Immature natural killer cell (primary cell): ENCODE measurements at regions not wholly inside any gene's neighbourhood (a gene's known extent, or its start where the extent isn't known, plus 50 kb on each side); places are given as distances from the start of the nearest gene placed in this dataset.
"Not testable (repeated sequence)": the region's sequence is repeated elsewhere in the genome, so short reads cannot be mapped to it uniquely, and the experiment has no call there.

Source experiments
- DNase-seq, 3 donors: peaks; one replicate each; pipeline ENCODE4 v3.0.0; 2022; ENCODE audit warnings: mixed read lengths in 1 of 3
- H3K27ac Mint-ChIP-seq, 6 donors: one replicate each; pipeline ENCODE4 v1.8.0; 2020; ENCODE audit warnings: mixed read lengths in 6 of 6, mild to moderate bottlenecking in 5 of 6, inconsistent platforms in 4 of 6, moderate library complexity in 3 of 6
- H3K27me3 Mint-ChIP-seq, 3 donors: one replicate each; pipeline ENCODE4 v1.8.0; 2020 to 2021; ENCODE audit warnings: low read depth in 3 of 3, mild to moderate bottlenecking in 3 of 3, mixed read lengths in 3 of 3, moderate library complexity in 3 of 3, inconsistent platforms in 1 of 3
- H3K36me3 Mint-ChIP-seq, 3 donors: one replicate each; pipeline ENCODE4 v1.8.0; 2020; ENCODE audit warnings: mixed read lengths in 3 of 3, inconsistent platforms in 2 of 3, mild to moderate bottlenecking in 2 of 3
- H3K4me1 Mint-ChIP-seq, 2 donors: one replicate each; pipeline ENCODE4 v1.8.0; 2020; ENCODE audit warnings: inconsistent platforms in 2 of 2, mild to moderate bottlenecking in 2 of 2, mixed read lengths in 2 of 2, moderate library complexity in 1 of 2
- H3K4me3 Mint-ChIP-seq, 5 donors: one replicate each; pipeline ENCODE4 v1.8.0; 2020; ENCODE audit warnings: mild to moderate bottlenecking in 5 of 5, mixed read lengths in 5 of 5, inconsistent platforms in 3 of 5, moderate library complexity in 3 of 5
- H3K9me3 Mint-ChIP-seq, 6 donors: one replicate each; pipeline ENCODE4 v1.8.0; 2020; ENCODE audit warnings: mild to moderate bottlenecking in 6 of 6, mixed read lengths in 6 of 6, inconsistent platforms in 4 of 6, moderate library complexity in 3 of 6

GRCh38 chr6:115873901-115874300 is 186.8 kb downstream of the FRK start:
- no peak overlapping the region for H3K27ac Mint-ChIP-seq
- no peak for DNase-seq
- H3K9me3 Mint-ChIP-seq: peaks cover 0 to 9% (median 2%) of the 10 kb centered on the region in 6 donors
- no peaks in the 10 kb centered on the region for H3K36me3 Mint-ChIP-seq
- H3K4me1 Mint-ChIP-seq: no peaks in the 10 kb centered on the region
- no peak overlapping the region for H3K4me3 Mint-ChIP-seq
- no peaks in the 10 kb centered on the region for H3K27me3 Mint-ChIP-seq

DNA sequence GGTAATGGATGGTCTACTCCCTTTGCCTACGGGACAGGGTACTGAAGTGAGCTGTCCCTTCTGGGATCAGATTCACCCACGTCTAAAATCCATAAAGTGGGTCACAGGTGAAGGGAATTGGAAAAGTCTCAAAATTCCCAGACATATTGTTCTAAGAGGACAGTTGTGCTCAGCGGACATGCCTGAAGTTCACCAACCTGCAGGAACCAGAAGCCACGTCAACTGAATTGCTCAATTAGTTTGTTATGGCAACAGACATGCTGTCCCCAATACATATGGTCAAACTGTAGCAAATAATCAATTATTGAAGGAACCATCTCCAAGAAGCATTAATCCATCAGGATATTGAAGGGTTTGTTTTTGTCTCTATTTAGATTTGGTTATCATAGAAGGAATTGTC is 190.2 kb downstream of the FRK start:
- H3K4me1 Mint-ChIP-seq: no peaks in the 10 kb centered on the region
- H3K36me3 Mint-ChIP-seq: no peaks in the 10 kb centered on the region
- H3K27me3 Mint-ChIP-seq: no peaks in the 10 kb centered on the region
- H3K4me3 Mint-ChIP-seq: no peak overlapping the region
- H3K9me3 Mint-ChIP-seq: peaks cover 2 to 9% (median 6%) of the 10 kb centered on the region in 6 donors
- no peak for DNase-seq
- no peak overlapping the region for H3K27ac Mint-ChIP-seq

DNA sequence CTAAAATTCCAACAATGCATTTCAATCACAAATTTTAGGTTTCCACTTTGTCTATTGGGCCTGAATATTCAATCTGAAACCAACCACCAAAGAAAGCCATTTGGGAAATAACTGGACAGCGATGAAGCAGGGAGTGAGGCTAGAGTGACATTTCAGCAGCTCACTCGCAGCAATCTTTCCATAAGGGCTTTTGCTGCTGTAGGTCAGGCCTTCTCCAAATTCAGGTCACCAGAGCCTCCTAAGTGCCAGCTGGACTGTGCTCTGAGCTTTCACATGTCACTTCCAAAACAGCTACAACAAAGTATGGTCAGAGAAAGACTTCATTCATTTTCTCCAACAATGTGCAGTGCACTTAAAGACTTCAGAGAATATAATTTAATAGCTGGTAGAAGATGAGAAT is 194.8 kb downstream of the FRK start:
- peaks cover 0 to 6% (median 4%) of the 10 kb centered on the region in 6 donors for H3K9me3 Mint-ChIP-seq

DNA sequence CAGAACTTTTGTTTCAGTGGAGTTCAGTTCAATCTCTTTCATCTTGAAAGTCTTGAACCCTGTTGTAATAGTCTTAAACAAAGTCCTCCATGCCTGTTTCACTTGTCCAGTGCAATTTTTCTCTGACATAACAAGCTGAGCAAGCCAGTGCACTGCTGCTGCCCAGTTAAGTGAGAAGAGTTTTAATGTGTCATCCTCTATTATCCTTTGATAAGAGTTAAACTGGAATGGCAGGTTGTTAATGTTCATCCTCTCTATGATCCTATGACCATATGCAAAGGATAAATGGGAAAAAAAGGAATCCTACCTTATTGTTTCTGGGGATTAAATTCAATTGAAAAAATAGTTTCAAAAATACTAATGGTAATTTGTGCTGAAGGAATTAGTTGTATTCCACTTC is 197.5 kb downstream of the FRK start:
- Mint-ChIP-seq H3K4me1 (no peaks in the 10 kb centered on the region), H3K36me3 (no peaks in the 10 kb centered on the region), H3K9me3 (peaks cover 0 to 13% (median 8%) of the 10 kb centered on the region in 6 donors)

More for the DNA sequence above, 194.8 kb downstream of the FRK start:
- H3K36me3 Mint-ChIP-seq: no peaks in the 10 kb centered on the region
- no peak for DNase-seq
- no peak overlapping the region for H3K27ac Mint-ChIP-seq
- H3K4me3 Mint-ChIP-seq: no peak overlapping the region
- H3K27me3 Mint-ChIP-seq: no peaks in the 10 kb centered on the region
- no peaks in the 10 kb centered on the region for H3K4me1 Mint-ChIP-seq

GRCh38 chr6:115861658-115862057 is 199.0 kb downstream of the FRK start:
- not testable (repeated sequence) for H3K4me3 Mint-ChIP-seq, H3K4me1 Mint-ChIP-seq, H3K36me3 Mint-ChIP-seq, H3K27ac Mint-ChIP-seq, DNase-seq, H3K27me3 Mint-ChIP-seq
- H3K9me3 Mint-ChIP-seq: peaks cover 2 to 18% (median 13%) of the 10 kb centered on the region in 6 donors

More for the DNA sequence above, 197.5 kb downstream of the FRK start:
- no peak overlapping the region for H3K4me3 Mint-ChIP-seq
- H3K27me3 Mint-ChIP-seq: peaks cover 0 to 1% (median 0%) of the 10 kb centered on the region in 3 donors
- DNase-seq: no peak
- no peak overlapping the region for H3K27ac Mint-ChIP-seq

GRCh38 chr6:115859577-115859976 is 201.1 kb downstream of the FRK start:
- peaks cover 5 to 22% (median 17%) of the 10 kb centered on the region in 6 donors for H3K9me3 Mint-ChIP-seq
- H3K27me3 Mint-ChIP-seq, H3K36me3 Mint-ChIP-seq, H3K27ac Mint-ChIP-seq, H3K4me1 Mint-ChIP-seq, DNase-seq, H3K4me3 Mint-ChIP-seq: not testable (repeated sequence)

GRCh38 chr6:115854866-115855665 is 205.6 kb downstream of the FRK start:
- Mint-ChIP-seq H3K36me3 (peaks cover 0 to 4% (median 3%) of the 10 kb centered on the region in 3 donors), H3K9me3 (peaks cover 9 to 31% (median 25%) of the 10 kb centered on the region in 6 donors), H3K27ac (no peak overlapping the region), H3K4me1 (no peaks in the 10 kb centered on the region), H3K27me3 (peaks cover 0 to 2% (median 0%) of the 10 kb centered on the region in 3 donors), H3K4me3 (no peak overlapping the region)
- no peak for DNase-seq

DNA sequence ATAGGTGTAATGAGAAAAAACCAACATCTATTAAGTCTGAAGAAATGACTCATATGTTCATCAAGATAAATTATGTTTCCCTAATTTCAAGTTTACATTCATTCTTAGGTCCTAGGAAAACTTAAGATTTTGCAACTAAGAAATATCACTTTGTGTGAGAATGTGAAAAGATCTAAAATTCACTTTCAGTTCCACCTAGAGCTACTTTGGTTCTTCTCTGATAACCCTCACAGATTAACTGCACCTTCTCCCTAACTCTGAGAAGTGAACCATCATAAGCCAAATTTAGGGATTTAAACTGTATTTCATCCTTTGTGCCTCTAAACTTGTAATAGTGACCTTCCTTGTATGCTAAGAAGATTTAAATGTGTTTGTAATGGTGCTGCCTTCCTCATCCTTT is 213.0 kb downstream of the FRK start:
- no peak for DNase-seq
- H3K36me3 Mint-ChIP-seq: no peaks in the 10 kb centered on the region
- H3K27me3 Mint-ChIP-seq: peaks cover 0 to 2% (median 0%) of the 10 kb centered on the region in 3 donors
- H3K9me3 Mint-ChIP-seq: peaks cover 5 to 20% (median 10%) of the 10 kb centered on the region in 6 donors
- no peak overlapping the region for H3K4me3 Mint-ChIP-seq
- H3K4me1 Mint-ChIP-seq: no peaks in the 10 kb centered on the region
- no peak overlapping the region for H3K27ac Mint-ChIP-seq

DNA sequence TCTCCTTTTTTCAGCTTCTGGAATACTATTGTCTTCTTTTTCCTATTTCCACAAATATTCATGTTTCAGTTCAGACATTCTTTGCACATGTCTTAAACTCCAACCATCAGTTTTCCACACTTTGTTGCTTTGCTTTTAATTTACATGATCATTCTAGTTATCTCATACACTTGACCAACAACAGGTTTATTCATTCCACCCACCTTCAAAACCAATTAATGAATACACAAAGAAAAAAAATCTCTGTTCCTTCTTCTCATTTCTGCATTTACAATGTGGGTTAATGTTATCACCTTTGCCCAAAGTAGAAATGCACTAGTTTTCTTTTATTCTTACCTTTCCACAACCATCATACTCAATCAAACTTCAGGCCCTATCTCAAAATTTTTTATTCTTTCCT is 216.7 kb downstream of the FRK start:
- H3K4me1 Mint-ChIP-seq: no peaks in the 10 kb centered on the region

GRCh38 chr6:115842338-115842737 is 218.4 kb downstream of the FRK start:
- H3K27ac Mint-ChIP-seq: no peak overlapping the region
- DNase-seq: no peak
- H3K9me3 Mint-ChIP-seq: peaks cover 4 to 19% (median 12%) of the 10 kb centered on the region in 6 donors
- H3K36me3 Mint-ChIP-seq: no peaks in the 10 kb centered on the region
- H3K4me3 Mint-ChIP-seq: no peak overlapping the region
- no peaks in the 10 kb centered on the region for H3K4me1 Mint-ChIP-seq
- H3K27me3 Mint-ChIP-seq: peaks cover 0 to 2% (median 2%) of the 10 kb centered on the region in 3 donors

More for the DNA sequence above, 216.7 kb downstream of the FRK start:
- H3K4me3 Mint-ChIP-seq: no peak overlapping the region
- no peaks in the 10 kb centered on the region for H3K36me3 Mint-ChIP-seq
- peaks cover 4 to 16% (median 14%) of the 10 kb centered on the region in 6 donors for H3K9me3 Mint-ChIP-seq
- peaks cover 0 to 2% (median 2%) of the 10 kb centered on the region in 3 donors for H3K27me3 Mint-ChIP-seq
- DNase-seq: no peak
- H3K27ac Mint-ChIP-seq: no peak overlapping the region

DNA sequence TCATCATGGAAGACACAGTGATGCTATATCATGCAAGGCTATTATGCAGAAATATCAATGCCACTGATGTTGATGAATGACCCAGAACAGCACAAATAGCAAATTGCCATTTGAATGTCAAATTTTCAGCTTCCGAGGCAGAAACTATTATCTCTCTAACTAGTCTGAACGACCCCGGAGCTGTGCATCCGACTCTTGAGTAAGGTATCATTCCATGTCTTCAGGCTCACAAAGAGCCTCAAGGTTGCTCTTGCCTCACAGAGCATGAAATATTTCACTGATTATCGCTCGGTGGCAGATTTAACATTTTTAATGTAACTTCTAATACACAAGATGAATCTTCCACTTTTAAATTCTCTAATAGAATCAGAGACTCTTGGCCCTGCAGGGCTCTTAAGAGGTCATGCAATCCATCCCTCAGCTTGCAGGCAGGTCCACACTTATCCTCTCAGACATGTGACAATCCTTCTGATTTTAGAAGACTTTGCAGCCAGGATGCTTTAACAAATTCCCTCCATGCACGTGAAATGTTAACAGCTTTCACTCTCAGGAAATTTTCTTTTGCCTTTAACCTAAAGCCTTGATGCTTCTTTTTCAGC is 221.0 kb downstream of the FRK start:
- H3K36me3 Mint-ChIP-seq: no peaks in the 10 kb centered on the region
- H3K9me3 Mint-ChIP-seq: peaks cover 4 to 21% (median 13%) of the 10 kb centered on the region in 6 donors

DNA sequence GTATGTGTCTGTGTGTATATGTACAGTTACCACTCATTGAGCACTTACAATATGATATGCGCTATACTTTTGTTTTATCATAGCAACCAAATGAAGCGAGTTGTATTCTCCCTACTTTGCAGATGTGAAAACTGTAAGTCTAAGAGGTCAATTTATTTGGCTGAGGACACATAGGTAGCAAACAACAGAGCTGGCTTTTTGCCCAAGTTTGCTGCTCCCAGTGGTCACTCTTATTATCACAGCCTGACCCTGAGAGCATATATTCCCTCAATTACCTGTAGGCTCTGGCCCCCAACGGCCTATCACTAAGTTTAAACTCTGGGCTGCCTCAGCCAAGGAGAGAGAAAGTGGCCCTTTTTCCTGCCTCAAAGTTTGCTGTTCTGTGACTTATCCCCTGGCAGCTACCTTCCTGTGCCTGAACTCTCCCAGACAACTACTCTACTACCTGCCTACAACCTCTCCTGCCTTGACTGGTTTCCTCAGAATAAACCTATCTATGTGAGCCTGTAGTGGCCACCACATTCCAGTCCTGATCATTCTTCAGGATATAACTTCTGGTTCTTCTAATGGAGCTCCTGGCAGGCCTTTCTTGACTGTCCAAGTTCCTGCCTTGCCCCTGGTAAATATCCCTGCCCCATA is 221.8 kb downstream of the FRK start:
- H3K36me3 Mint-ChIP-seq: no peaks in the 10 kb centered on the region
- H3K4me1 Mint-ChIP-seq: no peaks in the 10 kb centered on the region
- H3K27ac Mint-ChIP-seq: no peak overlapping the region
- no peak overlapping the region for H3K4me3 Mint-ChIP-seq
- no peak for DNase-seq
- H3K9me3 Mint-ChIP-seq: peaks cover 3 to 21% (median 10%) of the 10 kb centered on the region in 6 donors
- peaks cover 0 to 2% (median 0%) of the 10 kb centered on the region in 3 donors for H3K27me3 Mint-ChIP-seq

More for the DNA sequence above, 221.0 kb downstream of the FRK start:
- Mint-ChIP-seq H3K4me1 (no peaks in the 10 kb centered on the region), H3K4me3 (no peak overlapping the region), H3K27me3 (peaks cover 0 to 2% (median 2%) of the 10 kb centered on the region in 3 donors), H3K27ac (no peak overlapping the region)
- DNase-seq: no peak

DNA sequence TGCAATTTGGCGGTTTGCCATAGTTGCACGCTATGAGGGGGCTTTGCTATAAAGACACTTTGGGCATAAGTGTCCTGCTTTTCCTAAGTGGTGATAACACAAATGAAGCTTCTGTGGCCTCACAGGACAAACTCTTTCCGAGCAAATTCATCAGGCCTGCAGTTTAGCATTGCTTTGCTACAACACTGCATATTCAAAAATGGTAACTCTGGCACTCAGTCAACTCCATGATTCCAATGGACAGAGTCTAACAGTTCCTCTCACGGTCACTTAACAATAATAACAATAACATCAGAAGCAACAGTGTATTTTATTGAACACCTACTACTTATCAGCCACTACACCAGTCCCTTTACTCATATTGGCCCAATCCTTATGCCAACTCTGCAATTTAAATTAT is 222.5 kb downstream of the FRK start:
- Mint-ChIP-seq H3K36me3 (no peaks in the 10 kb centered on the region), H3K4me3 (no peak overlapping the region), H3K4me1 (no peaks in the 10 kb centered on the region), H3K9me3 (peaks cover 0 to 21% (median 9%) of the 10 kb centered on the region in 6 donors), H3K27ac (no peak overlapping the region), H3K27me3 (peaks cover 0 to 4% (median 0%) of the 10 kb centered on the region in 3 donors)
- DNase-seq: no peak

- not testable (repeated sequence) for H3K36me3 Mint-ChIP-seq, H3K4me3 Mint-ChIP-seq, H3K27ac Mint-ChIP-seq, H3K4me1 Mint-ChIP-seq, H3K27me3 Mint-ChIP-seq, DNase-seq
- H3K9me3 Mint-ChIP-seq: peaks cover 0 to 21% (median 8%) of the 10 kb centered on the region in 6 donors
Observed at GRCh38 chr6:115836374-115836773, 224.3 kb downstream of the FRK start.
